ENCODE measurements at regions not wholly inside any gene's neighbourhood (a gene's known extent, or its start where the extent isn't known, plus 50 kb on each side); places are given as distances from the start of the nearest gene placed in this dataset.

GRCh38 chr22:47566491-47566890 lies 804.0 kb downstream of the TBC1D22A start:
- DNase-seq (ENCODE audit: low read depth) = no peak

GRCh38 chr22:47565607-47566006 lies 803.2 kb downstream of the TBC1D22A start:
- no peak for DNase-seq (ENCODE audit: low read depth)

- no peak for DNase-seq (ENCODE audit: low read depth)
Observed at GRCh38 chr22:47564651-47565434, 802.4 kb downstream of the TBC1D22A start.

GRCh38 chr22:47564158-47564450 lies 801.7 kb downstream of the TBC1D22A start:
- DNase-seq (ENCODE audit: low read depth) = no peak

GRCh38 chr22:47563406-47564157 lies 801.1 kb downstream of the TBC1D22A start:
- no peak for DNase-seq (ENCODE audit: low read depth)

- DNase-seq (ENCODE audit: low read depth) = no peak
Observed at GRCh38 chr22:47561766-47562165, 799.3 kb downstream of the TBC1D22A start.

- DNase-seq (ENCODE audit: low read depth) = no peak
Observed at GRCh38 chr22:47561115-47561675, 798.7 kb downstream of the TBC1D22A start.

GRCh38 chr22:47558828-47559700 lies 796.6 kb downstream of the TBC1D22A start:
- no peak for DNase-seq (ENCODE audit: low read depth)

- no peak for DNase-seq (ENCODE audit: low read depth)
Observed at GRCh38 chr22:47556473-47556872, 794.0 kb downstream of the TBC1D22A start.

- no peak for DNase-seq (ENCODE audit: low read depth)
Observed at GRCh38 chr22:47553436-47553835, 791.0 kb downstream of the TBC1D22A start.

GRCh38 chr22:47552541-47553205 lies 790.2 kb downstream of the TBC1D22A start:
- no peak for DNase-seq (ENCODE audit: low read depth)

GRCh38 chr22:47552024-47552423 lies 789.6 kb downstream of the TBC1D22A start:
- DNase-seq (ENCODE audit: low read depth) = no peak

GRCh38 chr22:47551431-47551775 lies 789.0 kb downstream of the TBC1D22A start:
- DNase-seq (ENCODE audit: low read depth) = no peak

- DNase-seq (ENCODE audit: low read depth) = no peak
Observed at GRCh38 chr22:47550524-47551430, 788.3 kb downstream of the TBC1D22A start.

- no peak for DNase-seq (ENCODE audit: low read depth)
Observed at GRCh38 chr22:47549741-47550340, 787.4 kb downstream of the TBC1D22A start.

- DNase-seq (ENCODE audit: low read depth) = no peak
Observed at GRCh38 chr22:47548953-47549740, 786.7 kb downstream of the TBC1D22A start.

- DNase-seq (ENCODE audit: low read depth) = no peak
Observed at GRCh38 chr22:47547881-47548650, 785.6 kb downstream of the TBC1D22A start.

GRCh38 chr22:47547239-47547661 lies 784.8 kb downstream of the TBC1D22A start:
- no peak for DNase-seq (ENCODE audit: low read depth)

GRCh38 chr22:47544696-47545095 lies 782.2 kb downstream of the TBC1D22A start:
- no peak for DNase-seq (ENCODE audit: low read depth)
